Breast epithelium (tissue), 4 donors: ENCODE measurements at regions not wholly inside any gene's neighbourhood (a gene's known extent, or its start where the extent isn't known, plus 50 kb on each side); places are given as distances from the start of the nearest gene placed in this dataset.
A peak's percentile ranks its signal among the peaks of the same experiment; 100 is the strongest.
"Not testable (repeated sequence)": the region's sequence is repeated elsewhere in the genome, so short reads cannot be mapped to it uniquely, and the experiment has no call there.

Experiments used
- DNase-seq, 2 donors: peaks; one replicate each; pipeline ENCODE4 v3.0.0-alpha.2; 2019; ENCODE audit warnings: low spot score in 2 of 2
- H3K27ac ChIP-seq, 2 donors: fragments of 200-600 bp; sonication (generic) in 1 of 2; one replicate each; pipeline ENCODE4 v1.5.1; 2016 to 2019; ENCODE audit warnings: mild to moderate bottlenecking in 1 of 2
- H3K27me3 ChIP-seq, 2 donors: fragments of 200-600 bp; sonication (generic) in 1 of 2; one replicate each; pipeline versions ENCODE4 v1.5.1 to v1.6.0; 2017 to 2019; ENCODE audit warnings: control low read depth in 1 of 2, mild to moderate bottlenecking in 1 of 2
- H3K36me3 ChIP-seq: fragments of 200-600 bp; one replicate; pipeline ENCODE4 v1.5.1; 2019
- H3K4me1 ChIP-seq, 2 donors: fragments of 200-600 bp; sonication (generic); one replicate each; pipeline ENCODE4 v1.5.1; 2016 to 2019; ENCODE audit warnings: control low read depth in 1 of 2
- H3K4me3 ChIP-seq, 3 donors: fragments of 200-600 bp; sonication (generic); 1 replicate in 2 of 3; 2 replicates in 1 of 3; pipeline ENCODE4 v1.5.1; 2016 to 2019; ENCODE audit warnings: mild to moderate bottlenecking in 3 of 3, moderate library complexity in 2 of 3
- H3K9me3 ChIP-seq, 2 donors: fragments of 200-600 bp; sonication (generic) in 1 of 2; one replicate each; pipeline ENCODE4 v1.5.1; 2016 to 2019; ENCODE audit warnings: control low read depth in 1 of 2
- intact Hi-C: fragments of 100-400 bp; cut with DNase I; formaldehyde crosslinking; loops from one replicate; pipeline ENCODE4 v1.15.1; 2023; ENCODE audit warnings: low total_unique reads

GRCh38 chr2:87633287-87633963, 114.5 kb upstream of the PLGLB2 start:
- H3K4me1 ChIP-seq, DNase-seq, intact Hi-C loops, H3K27me3 ChIP-seq, H3K36me3 ChIP-seq, H3K9me3 ChIP-seq, H3K4me3 ChIP-seq: not testable (repeated sequence)
- H3K27ac ChIP-seq, result peak overlapping the region; percentile 42 to 76

GRCh38 chr2:87634106-87634505, 113.8 kb upstream of the PLGLB2 start:
- H3K4me3 ChIP-seq, H3K36me3 ChIP-seq, H3K9me3 ChIP-seq, H3K27me3 ChIP-seq, H3K4me1 ChIP-seq, intact Hi-C loops, DNase-seq, H3K27ac ChIP-seq: not testable (repeated sequence)

GRCh38 chr2:87634971-87635650, 112.8 kb upstream of the PLGLB2 start:
- intact Hi-C loops, H3K36me3 ChIP-seq, H3K4me1 ChIP-seq, H3K4me3 ChIP-seq, H3K27me3 ChIP-seq, H3K9me3 ChIP-seq, DNase-seq: not testable (repeated sequence)
- H3K27ac ChIP-seq, result peak overlapping the region; percentile 81 to 88

- H3K27me3 ChIP-seq, H3K4me1 ChIP-seq, H3K4me3 ChIP-seq, intact Hi-C loops, DNase-seq, H3K9me3 ChIP-seq, H3K36me3 ChIP-seq: not testable (repeated sequence)
- H3K27ac ChIP-seq, result peak overlapping the region; percentile 1 to 36
These were observed 111.6 kb upstream of the PLGLB2 start for GRCh38 chr2:87636246-87636645.

GRCh38 chr2:87636735-87637134, 111.2 kb upstream of the PLGLB2 start:
- H3K27me3 ChIP-seq, H3K4me3 ChIP-seq, DNase-seq, H3K4me1 ChIP-seq, intact Hi-C loops, H3K27ac ChIP-seq, H3K36me3 ChIP-seq, H3K9me3 ChIP-seq: not testable (repeated sequence)

GRCh38 chr2:87637249-87637990, 110.5 kb upstream of the PLGLB2 start:
- H3K27ac ChIP-seq, result peak overlapping the region; percentile 74 to 89
- H3K4me3 ChIP-seq, H3K9me3 ChIP-seq, intact Hi-C loops, H3K27me3 ChIP-seq, H3K4me1 ChIP-seq, H3K36me3 ChIP-seq, DNase-seq: not testable (repeated sequence)

- intact Hi-C loops, H3K36me3 ChIP-seq, H3K4me3 ChIP-seq, H3K27me3 ChIP-seq, H3K9me3 ChIP-seq, H3K4me1 ChIP-seq, DNase-seq: not testable (repeated sequence)
- peak overlapping the region; percentile 66 to 84 for H3K27ac ChIP-seq
These were observed 109.6 kb upstream of the PLGLB2 start for GRCh38 chr2:87638114-87638807.

- H3K27ac ChIP-seq, result peak overlapping the region in 1 of 2 donors; percentile 84
- H3K36me3 ChIP-seq, H3K4me3 ChIP-seq, DNase-seq, intact Hi-C loops, H3K4me1 ChIP-seq, H3K27me3 ChIP-seq, H3K9me3 ChIP-seq: not testable (repeated sequence)
These were observed 109.0 kb upstream of the PLGLB2 start for GRCh38 chr2:87638872-87639271.

GRCh38 chr2:87639801-87640440, 108.0 kb upstream of the PLGLB2 start:
- intact Hi-C loops, result not testable (repeated sequence)

GRCh38 chr2:87640961-87641563, 106.8 kb upstream of the PLGLB2 start:
- DNase-seq, H3K36me3 ChIP-seq, H3K4me1 ChIP-seq, intact Hi-C loops, H3K9me3 ChIP-seq, H3K4me3 ChIP-seq, H3K27ac ChIP-seq, H3K27me3 ChIP-seq: not testable (repeated sequence)

More at GRCh38 chr2:87639801-87640440, 108.0 kb upstream of the PLGLB2 start:
- H3K27me3 ChIP-seq, H3K4me1 ChIP-seq, H3K4me3 ChIP-seq, H3K36me3 ChIP-seq, H3K9me3 ChIP-seq: not testable (repeated sequence)
- DNase-seq, result peak in 1 of 2 donors; percentile 61
- H3K27ac ChIP-seq, result peak overlapping the region; percentile 64 to 70

GRCh38 chr2:87643165-87643564, 104.7 kb upstream of the PLGLB2 start:
- H3K36me3 ChIP-seq, intact Hi-C loops, H3K27ac ChIP-seq, DNase-seq, H3K27me3 ChIP-seq, H3K9me3 ChIP-seq, H3K4me3 ChIP-seq, H3K4me1 ChIP-seq: not testable (repeated sequence)

- intact Hi-C loops, result not testable (repeated sequence)
These were observed 100.0 kb upstream of the PLGLB2 start for GRCh38 chr2:87647737-87648498.

More at GRCh38 chr2:87647737-87648498, 100.0 kb upstream of the PLGLB2 start:
- DNase-seq, H3K36me3 ChIP-seq, H3K4me1 ChIP-seq, H3K4me3 ChIP-seq, H3K9me3 ChIP-seq, H3K27me3 ChIP-seq: not testable (repeated sequence)
- peak overlapping the region; percentile 33 to 63 for H3K27ac ChIP-seq
